HEK293 (cell line): ENCODE measurements at regions not wholly inside any gene's neighbourhood (a gene's known extent, or its start where the extent isn't known, plus 50 kb on each side); places are given as distances from the start of the nearest gene placed in this dataset.

Experiments
- CTCF ChIA-PET: fragments of 350-600 bp; formaldehyde crosslinking; extraction: SDS; loops from one replicate; lab custom pipeline; 2021; ENCODE audit warnings: antibody characterized with exemption; lab: Yijun Ruan, JAX
- POLR2A ChIA-PET: fragments of 300-600 bp; formaldehyde crosslinking; extraction: SDS; loops from one replicate; lab custom pipeline; 2020; ENCODE audit warnings: antibody characterized with exemption, inconsistent platforms; lab: Yijun Ruan, JAX
- H3K27ac ChIP-seq: fragments of 200-500 bp; sonication (Bioruptor generic); 2 replicates; pipeline ENCODE4 v1.5.1; 2014; ENCODE audit warnings: low read depth, low read length, control low read depth, inconsistent platforms; ENCODE audit errors: extremely low read depth
- H3K36me3 ChIP-seq, 2 experiments: fragments of 200-500 bp in 1 of 2; sonication (Bioruptor generic) in 1 of 2; 1 replicate in 1 of 2; 2 replicates in 1 of 2; pipeline ENCODE4 v1.5.1; 2014 to 2017; ENCODE audit warnings: inconsistent platforms in 2 of 2, low read length in 2 of 2; ENCODE audit not compliant: control insufficient read depth in 2 of 2, insufficient read depth in 1 of 2
- H3K4me1 ChIP-seq: fragments of 200-500 bp; sonication (Bioruptor generic); 2 replicates; pipeline ENCODE4 v1.5.1; 2014; ENCODE audit warnings: mild to moderate bottlenecking, low read length, inconsistent platforms; ENCODE audit not compliant: control insufficient read depth, insufficient read depth
- H3K4me3 ChIP-seq: 2 replicates; pipeline ENCODE4 v1.5.1; 2011; ENCODE audit warnings: low read depth, mild to moderate bottlenecking, control low read depth, low read length, moderate library complexity
- H3K9me3 ChIP-seq: fragments of 200-500 bp; sonication (Bioruptor generic); 2 replicates; pipeline ENCODE4 v1.5.1; 2014; ENCODE audit warnings: low read depth, low read length, inconsistent platforms; ENCODE audit not compliant: control insufficient read depth, insufficient read depth
- GFI1B ChIP-seq: fragments of 450-650 bp; formaldehyde crosslinking; IDR thresholded peaks from 2 replicates; pipeline ENCODE4 v1.5.1; 2016; ENCODE audit warnings: missing biosample characterization, missing genetic modification characterization
- OSR2 ChIP-seq: fragments of 450-650 bp; formaldehyde crosslinking; IDR thresholded peaks from 2 replicates; pipeline ENCODE4 v1.5.1; 2016; ENCODE audit warnings: missing biosample characterization, missing genetic modification characterization
- RBAK ChIP-seq: fragments of 450-650 bp; formaldehyde crosslinking; IDR thresholded peaks from 2 replicates; pipeline ENCODE4 v1.5.1; 2016; ENCODE audit warnings: missing biosample characterization, missing genetic modification characterization
- SP2 ChIP-seq: fragments of 450-650 bp; formaldehyde crosslinking; IDR thresholded peaks from 2 replicates; pipeline ENCODE4 v1.5.1; 2016; ENCODE audit warnings: missing biosample characterization, missing genetic modification characterization
- TRIM28 ChIP-seq: IDR thresholded peaks from 2 replicates; pipeline ENCODE4 v1.6.1; 2011; ENCODE audit warnings: low read length, control low read depth, borderline replicate concordance
- ZNF140 ChIP-seq: fragments of 450-650 bp; formaldehyde crosslinking; IDR thresholded peaks from 2 replicates; pipeline ENCODE4 v1.5.1; 2016; ENCODE audit warnings: missing biosample characterization, missing genetic modification characterization
- ZNF184 ChIP-seq: fragments of 450-650 bp; IDR thresholded peaks from 2 replicates; pipeline ENCODE4 v1.5.1; 2018; ENCODE audit warnings: missing biosample characterization, mild to moderate bottlenecking, missing genetic modification characterization
- ZNF202 ChIP-seq: fragments of 450-650 bp; formaldehyde crosslinking; IDR thresholded peaks from 2 replicates; pipeline ENCODE4 v1.5.1; 2016; ENCODE audit warnings: missing biosample characterization, missing genetic modification characterization, borderline replicate concordance
- ZNF23 ChIP-seq: fragments of 450-650 bp; formaldehyde crosslinking; IDR thresholded peaks from 2 replicates; pipeline ENCODE4 v1.5.1; 2016; ENCODE audit warnings: missing biosample characterization, missing genetic modification characterization, borderline replicate concordance
- ZNF292 ChIP-seq: fragments of 450-650 bp; formaldehyde crosslinking; IDR thresholded peaks from 2 replicates; pipeline ENCODE4 v1.5.1; 2016; ENCODE audit warnings: low read depth, missing biosample characterization, missing genetic modification characterization, borderline replicate concordance
- ZNF302 ChIP-seq: fragments of 450-650 bp; formaldehyde crosslinking; IDR thresholded peaks from 2 replicates; pipeline ENCODE4 v1.5.1; 2016; ENCODE audit warnings: missing biosample characterization, missing genetic modification characterization, low read depth
- ZNF324 ChIP-seq: fragments of 450-650 bp; formaldehyde crosslinking; IDR thresholded peaks from 2 replicates; pipeline ENCODE4 v1.5.1; 2016; ENCODE audit warnings: missing biosample characterization, missing genetic modification characterization
- ZNF341 ChIP-seq: fragments of 450-650 bp; formaldehyde crosslinking; IDR thresholded peaks from 2 replicates; pipeline ENCODE4; 2016; ENCODE audit warnings: low read depth, missing biosample characterization, missing genetic modification characterization
- ZNF394 ChIP-seq: fragments of 450-650 bp; formaldehyde crosslinking; IDR thresholded peaks from 2 replicates; pipeline ENCODE4 v1.5.1; 2016; ENCODE audit warnings: missing biosample characterization, missing genetic modification characterization, mild to moderate bottlenecking, moderate library complexity, borderline replicate concordance
- ZNF501 ChIP-seq: fragments of 450-650 bp; formaldehyde crosslinking; IDR thresholded peaks from 2 replicates; pipeline ENCODE4 v1.5.1; 2016; ENCODE audit warnings: missing biosample characterization, missing genetic modification characterization
- ZNF558 ChIP-seq: fragments of 450-650 bp; formaldehyde crosslinking; IDR thresholded peaks from 2 replicates; pipeline ENCODE4 v1.5.1; 2016; ENCODE audit warnings: missing biosample characterization, missing genetic modification characterization
- ZNF660 ChIP-seq: fragments of 450-650 bp; IDR thresholded peaks from 2 replicates; pipeline ENCODE4 v1.5.1; 2018; ENCODE audit warnings: missing biosample characterization, mild to moderate bottlenecking, missing genetic modification characterization
- ZNF664 ChIP-seq: fragments of 450-650 bp; formaldehyde crosslinking; IDR thresholded peaks from 2 replicates; pipeline ENCODE4 v1.5.1; 2016; ENCODE audit warnings: missing biosample characterization, missing genetic modification characterization
- ZNF670 ChIP-seq: fragments of 450-650 bp; formaldehyde crosslinking; IDR thresholded peaks from 2 replicates; pipeline ENCODE4 v1.5.1; 2016; ENCODE audit warnings: missing biosample characterization, missing genetic modification characterization, low read depth
- ZNF76 ChIP-seq: fragments of 450-650 bp; formaldehyde crosslinking; IDR thresholded peaks from 2 replicates; pipeline ENCODE4; 2016; ENCODE audit warnings: low read depth, missing biosample characterization, missing genetic modification characterization, borderline replicate concordance
- ZNF768 ChIP-seq: fragments of 450-650 bp; formaldehyde crosslinking; IDR thresholded peaks from 2 replicates; pipeline ENCODE4 v1.5.1; 2018; ENCODE audit warnings: missing biosample characterization, mild to moderate bottlenecking, missing genetic modification characterization
- TF ChIP-seq, protein P1 (sequence below): fragments of 450-650 bp; formaldehyde crosslinking; IDR thresholded peaks from 2 replicates; pipeline ENCODE4 v1.5.1; 2016; ENCODE audit warnings: missing biosample characterization, missing genetic modification characterization
- TF ChIP-seq, protein P2 (sequence below): fragments of 450-650 bp; formaldehyde crosslinking; IDR thresholded peaks from 2 replicates; pipeline ENCODE4 v1.5.1; 2017; ENCODE audit warnings: missing biosample characterization, missing genetic modification characterization
- TF ChIP-seq, protein P3 (sequence below): fragments of 450-650 bp; formaldehyde crosslinking; IDR thresholded peaks from 2 replicates; pipeline ENCODE4 v1.5.1; 2016; ENCODE audit warnings: missing biosample characterization, missing genetic modification characterization
- TF ChIP-seq, protein P4 (sequence below): fragments of 450-650 bp; formaldehyde crosslinking; IDR thresholded peaks from 2 replicates; pipeline ENCODE4 v1.5.1; 2017; ENCODE audit warnings: missing biosample characterization, missing genetic modification characterization
- TF ChIP-seq, protein P5 (sequence below): IDR thresholded peaks from 2 replicates; pipeline ENCODE4 v1.6.1; 2011; ENCODE audit warnings: mild to moderate bottlenecking, low read depth, low read length, borderline replicate concordance
- TF ChIP-seq, protein P6 (sequence below): sonication (generic); formaldehyde crosslinking; IDR thresholded peaks from 2 replicates; pipeline ENCODE4 v1.8.1; 2022; ENCODE audit warnings: mild to moderate bottlenecking, moderate library complexity, missing genetic modification reagents

DNA sequence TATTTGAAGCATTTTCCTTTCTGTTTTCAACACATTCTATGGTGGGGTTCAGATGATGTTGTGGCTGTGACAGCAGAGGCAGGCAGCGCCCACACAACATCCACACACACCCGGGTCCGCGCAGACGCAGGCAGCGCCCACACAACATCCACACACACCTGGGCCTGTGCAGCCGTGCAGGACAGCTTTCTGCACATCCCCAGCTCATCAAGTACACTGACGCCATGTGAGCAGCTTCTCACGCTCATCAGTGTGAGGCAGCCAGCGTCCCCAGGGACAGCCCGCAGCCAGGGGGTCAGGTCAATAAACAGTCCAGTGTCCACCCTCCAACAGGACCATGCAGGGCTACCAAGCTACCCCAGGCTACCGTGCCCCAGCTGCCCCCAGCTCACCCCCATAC is 272.8 kb upstream of the TCERG1L start:
- Histone ChIP-seq H3K4me3 (no peak overlapping the region), H3K27ac (no peak overlapping the region), H3K36me3 (no peaks in the 10 kb centered on the region), H3K9me3 (no peaks in the 10 kb centered on the region), H3K4me1 (no peaks in the 10 kb centered on the region)
- no peak for TF ChIP-seq ZNF23
- no peak for TF ChIP-seq TRIM28
- TF ChIP-seq, protein P1, sequence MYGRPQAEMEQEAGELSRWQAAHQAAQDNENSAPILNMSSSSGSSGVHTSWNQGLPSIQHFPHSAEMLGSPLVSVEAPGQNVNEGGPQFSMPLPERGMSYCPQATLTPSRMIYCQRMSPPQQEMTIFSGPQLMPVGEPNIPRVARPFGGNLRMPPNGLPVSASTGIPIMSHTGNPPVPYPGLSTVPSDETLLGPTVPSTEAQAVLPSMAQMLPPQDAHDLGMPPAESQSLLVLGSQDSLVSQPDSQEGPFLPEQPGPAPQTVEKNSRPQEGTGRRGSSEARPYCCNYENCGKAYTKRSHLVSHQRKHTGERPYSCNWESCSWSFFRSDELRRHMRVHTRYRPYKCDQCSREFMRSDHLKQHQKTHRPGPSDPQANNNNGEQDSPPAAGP, result no peak
- TF ChIP-seq ZNF292 (tag by site-specific recombination), result no peak
- no peak for TF ChIP-seq ZNF341 (tag by site-specific recombination)
- no peak for TF ChIP-seq ZNF76
- no peak for TF ChIP-seq ZNF768 (tag by site-specific recombination)
- no peak for TF ChIP-seq OSR2 (tag by site-specific recombination)
- TF ChIP-seq ZNF184 (tag by site-specific recombination), result no peak
- TF ChIP-seq, protein P2, sequence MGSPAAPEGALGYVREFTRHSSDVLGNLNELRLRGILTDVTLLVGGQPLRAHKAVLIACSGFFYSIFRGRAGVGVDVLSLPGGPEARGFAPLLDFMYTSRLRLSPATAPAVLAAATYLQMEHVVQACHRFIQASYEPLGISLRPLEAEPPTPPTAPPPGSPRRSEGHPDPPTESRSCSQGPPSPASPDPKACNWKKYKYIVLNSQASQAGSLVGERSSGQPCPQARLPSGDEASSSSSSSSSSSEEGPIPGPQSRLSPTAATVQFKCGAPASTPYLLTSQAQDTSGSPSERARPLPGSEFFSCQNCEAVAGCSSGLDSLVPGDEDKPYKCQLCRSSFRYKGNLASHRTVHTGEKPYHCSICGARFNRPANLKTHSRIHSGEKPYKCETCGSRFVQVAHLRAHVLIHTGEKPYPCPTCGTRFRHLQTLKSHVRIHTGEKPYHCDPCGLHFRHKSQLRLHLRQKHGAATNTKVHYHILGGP (tag by site-specific recombination), result no peak
- TF ChIP-seq ZNF324 (tag by site-specific recombination), result no peak
- no peak for TF ChIP-seq ZNF394
- TF ChIP-seq SP2 (tag by site-specific recombination), result no peak
- TF ChIP-seq, protein P3, sequence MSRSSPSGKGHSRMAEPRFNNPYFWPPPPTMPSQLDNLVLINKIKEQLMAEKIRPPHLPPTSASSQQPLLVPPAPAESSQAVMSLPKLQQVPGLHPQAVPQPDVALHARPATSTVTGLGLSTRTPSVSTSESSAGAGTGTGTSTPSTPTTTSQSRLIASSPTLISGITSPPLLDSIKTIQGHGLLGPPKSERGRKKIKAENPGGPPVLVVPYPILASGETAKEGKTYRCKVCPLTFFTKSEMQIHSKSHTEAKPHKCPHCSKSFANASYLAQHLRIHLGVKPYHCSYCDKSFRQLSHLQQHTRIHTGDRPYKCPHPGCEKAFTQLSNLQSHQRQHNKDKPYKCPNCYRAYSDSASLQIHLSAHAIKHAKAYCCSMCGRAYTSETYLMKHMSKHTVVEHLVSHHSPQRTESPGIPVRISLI (tag by site-specific recombination), result no peak
- no peak for TF ChIP-seq ZNF670 (tag by site-specific recombination)
- ChIA-PET CTCF (interaction anchor here (0.6 kb wide), 1 partner anchor 22 kb away, joined by 4 read pairs; no protein-coding TSS in a partner anchor), POLR2A (no interaction called here)

DNA sequence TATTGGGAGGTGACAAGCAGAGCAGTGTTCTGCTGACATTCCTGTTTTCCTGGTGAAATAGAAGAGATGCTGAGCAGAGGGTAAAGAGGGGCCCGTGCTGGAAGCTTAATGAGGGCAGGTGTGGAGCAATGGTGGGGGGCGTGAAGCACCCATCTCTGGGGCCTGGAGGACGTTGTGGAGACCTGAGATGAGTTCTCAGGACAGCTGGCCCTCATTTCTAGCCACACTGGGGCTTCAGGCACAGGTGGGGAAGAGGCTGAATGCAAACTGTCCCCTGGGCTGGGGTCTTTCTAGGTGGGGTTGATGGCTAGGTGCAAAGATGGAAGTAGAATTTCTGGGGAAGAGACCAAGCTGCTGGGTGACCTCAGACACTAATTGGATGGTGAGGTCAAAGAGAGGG is 274.2 kb upstream of the TCERG1L start:
- ChIA-PET POLR2A (no interaction called here), CTCF (no interaction called here)
- H3K4me3 ChIP-seq, result no peak overlapping the region
- no peaks in the 10 kb centered on the region for H3K4me1 ChIP-seq
- H3K27ac ChIP-seq, result no peak overlapping the region
- H3K9me3 ChIP-seq, result no peaks in the 10 kb centered on the region
- H3K36me3 ChIP-seq, result no peaks in the 10 kb centered on the region
- TF ChIP-seq ZNF660, result no peak
- TF ChIP-seq GFI1B (tag by site-specific recombination), result no peak
- no peak for TF ChIP-seq ZNF501
- no peak for TF ChIP-seq RBAK (tag by site-specific recombination)
- no peak for TF ChIP-seq ZNF140 (tag by site-specific recombination)
- TF ChIP-seq, protein P4, sequence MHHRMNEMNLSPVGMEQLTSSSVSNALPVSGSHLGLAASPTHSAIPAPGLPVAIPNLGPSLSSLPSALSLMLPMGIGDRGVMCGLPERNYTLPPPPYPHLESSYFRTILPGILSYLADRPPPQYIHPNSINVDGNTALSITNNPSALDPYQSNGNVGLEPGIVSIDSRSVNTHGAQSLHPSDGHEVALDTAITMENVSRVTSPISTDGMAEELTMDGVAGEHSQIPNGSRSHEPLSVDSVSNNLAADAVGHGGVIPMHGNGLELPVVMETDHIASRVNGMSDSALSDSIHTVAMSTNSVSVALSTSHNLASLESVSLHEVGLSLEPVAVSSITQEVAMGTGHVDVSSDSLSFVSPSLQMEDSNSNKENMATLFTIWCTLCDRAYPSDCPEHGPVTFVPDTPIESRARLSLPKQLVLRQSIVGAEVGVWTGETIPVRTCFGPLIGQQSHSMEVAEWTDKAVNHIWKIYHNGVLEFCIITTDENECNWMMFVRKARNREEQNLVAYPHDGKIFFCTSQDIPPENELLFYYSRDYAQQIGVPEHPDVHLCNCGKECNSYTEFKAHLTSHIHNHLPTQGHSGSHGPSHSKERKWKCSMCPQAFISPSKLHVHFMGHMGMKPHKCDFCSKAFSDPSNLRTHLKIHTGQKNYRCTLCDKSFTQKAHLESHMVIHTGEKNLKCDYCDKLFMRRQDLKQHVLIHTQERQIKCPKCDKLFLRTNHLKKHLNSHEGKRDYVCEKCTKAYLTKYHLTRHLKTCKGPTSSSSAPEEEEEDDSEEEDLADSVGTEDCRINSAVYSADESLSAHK (tag by site-specific recombination), result no peak
- TF ChIP-seq ZNF302, result no peak
- no peak for TF ChIP-seq ZNF558
- TF ChIP-seq ZNF202 (tag by site-specific recombination), result no peak
- TF ChIP-seq, protein P5, sequence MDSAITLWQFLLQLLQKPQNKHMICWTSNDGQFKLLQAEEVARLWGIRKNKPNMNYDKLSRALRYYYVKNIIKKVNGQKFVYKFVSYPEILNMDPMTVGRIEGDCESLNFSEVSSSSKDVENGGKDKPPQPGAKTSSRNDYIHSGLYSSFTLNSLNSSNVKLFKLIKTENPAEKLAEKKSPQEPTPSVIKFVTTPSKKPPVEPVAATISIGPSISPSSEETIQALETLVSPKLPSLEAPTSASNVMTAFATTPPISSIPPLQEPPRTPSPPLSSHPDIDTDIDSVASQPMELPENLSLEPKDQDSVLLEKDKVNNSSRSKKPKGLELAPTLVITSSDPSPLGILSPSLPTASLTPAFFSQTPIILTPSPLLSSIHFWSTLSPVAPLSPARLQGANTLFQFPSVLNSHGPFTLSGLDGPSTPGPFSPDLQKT, result no peak
- TF ChIP-seq, protein P6, sequence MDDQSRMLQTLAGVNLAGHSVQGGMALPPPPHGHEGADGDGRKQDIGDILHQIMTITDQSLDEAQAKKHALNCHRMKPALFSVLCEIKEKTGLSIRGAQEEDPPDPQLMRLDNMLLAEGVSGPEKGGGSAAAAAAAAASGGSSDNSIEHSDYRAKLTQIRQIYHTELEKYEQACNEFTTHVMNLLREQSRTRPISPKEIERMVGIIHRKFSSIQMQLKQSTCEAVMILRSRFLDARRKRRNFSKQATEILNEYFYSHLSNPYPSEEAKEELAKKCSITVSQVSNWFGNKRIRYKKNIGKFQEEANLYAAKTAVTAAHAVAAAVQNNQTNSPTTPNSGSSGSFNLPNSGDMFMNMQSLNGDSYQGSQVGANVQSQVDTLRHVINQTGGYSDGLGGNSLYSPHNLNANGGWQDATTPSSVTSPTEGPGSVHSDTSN, result no peak
- TF ChIP-seq, protein P1, result no peak
- no peak for TF ChIP-seq ZNF664 (tag by site-specific recombination)
